ENCODE measurements at regions not wholly inside any gene's neighbourhood (a gene's known extent, or its start where the extent isn't known, plus 50 kb on each side); places are given as distances from the start of the nearest gene placed in this dataset.

GRCh38 chr1:232274999-232275710, 354.8 kb downstream of the SIPA1L2 start:
- H3K4me3 Mint-ChIP-seq: no peak overlapping the region
- no peaks in the 10 kb centered on the region for H3K9me3 ChIP-seq (ENCODE audit: control insufficient read depth in 1 of 2, insufficient read depth in 1 of 2, low read length in 2 of 2)
- H3K9me3 Mint-ChIP-seq: no peaks in the 10 kb centered on the region
- H3K27ac ChIP-seq (ENCODE audit: low read depth in 1 of 2, low read length in 2 of 2): no peak overlapping the region
- H3K4me3 ChIP-seq (ENCODE audit: low read length): no peak overlapping the region
- no peak overlapping the region for H3K27ac Mint-ChIP-seq
- H3K36me3 ChIP-seq (ENCODE audit: insufficient read depth, low read length): no peaks in the 10 kb centered on the region
- DNase-seq: no peak
- peaks cover 2 to 5% of the 10 kb centered on the region in 2 experiments for H3K27me3 ChIP-seq (ENCODE audit: control insufficient read depth in 1 of 2, insufficient read depth in 2 of 2, low read length in 2 of 2)
- H3K36me3 Mint-ChIP-seq (ENCODE audit: low read depth): no peaks in the 10 kb centered on the region
- no peaks in the 10 kb centered on the region for H3K4me1 Mint-ChIP-seq (ENCODE audit: low read depth)
- no peak for TF ChIP-seq CTCF (IDR thresholded peaks at IDR 0.05)
- H3K27me3 Mint-ChIP-seq: peaks cover 8% of the 10 kb centered on the region
- no peaks in the 10 kb centered on the region for H3K4me1 ChIP-seq (ENCODE audit: insufficient read depth, low read length)
- intact Hi-C loops (cut with DNase I, micrococcal nuclease): no loop called here
- no peak for ATAC-seq (ENCODE audit: poor library complexity)
- POLR2A ChIA-PET: no interaction called here
- CTCF ChIA-PET: interaction anchor here (0.6 kb wide), 1 partner anchor 178 kb away, joined by 3 read pairs; no protein-coding TSS in a partner anchor

GRCh38 chr1:232274236-232274855, 355.6 kb downstream of the SIPA1L2 start:
- no peak for DNase-seq

GRCh38 chr1:232273011-232273410, 356.9 kb downstream of the SIPA1L2 start:
- Mint-ChIP-seq H3K4me3 (no peak overlapping the region), H3K4me1 (ENCODE audit: low read depth) (no peaks in the 10 kb centered on the region), H3K36me3 (ENCODE audit: low read depth) (no peaks in the 10 kb centered on the region), H3K9me3 (no peaks in the 10 kb centered on the region), H3K27me3 (peaks cover 8% of the 10 kb centered on the region), H3K27ac (no peak overlapping the region)
- no peaks in the 10 kb centered on the region for H3K36me3 ChIP-seq (ENCODE audit: insufficient read depth, low read length)
- no peak overlapping the region for H3K27ac ChIP-seq (ENCODE audit: low read depth in 1 of 2, low read length in 2 of 2)
- H3K4me3 ChIP-seq (ENCODE audit: low read length): no peak overlapping the region
- CTCF ChIA-PET: no interaction called here
- ATAC-seq (ENCODE audit: poor library complexity) (no peak), DNase-seq (no peak)
- H3K9me3 ChIP-seq (ENCODE audit: control insufficient read depth in 1 of 2, insufficient read depth in 1 of 2, low read length in 2 of 2): no peaks in the 10 kb centered on the region
- TF ChIP-seq CTCF (IDR thresholded peaks at IDR 0.05): no peak
- peaks cover 2 to 5% of the 10 kb centered on the region in 2 experiments for H3K27me3 ChIP-seq (ENCODE audit: control insufficient read depth in 1 of 2, insufficient read depth in 2 of 2, low read length in 2 of 2)
- intact Hi-C loops (cut with DNase I, micrococcal nuclease): no loop called here
- POLR2A ChIA-PET: no interaction called here
- no peaks in the 10 kb centered on the region for H3K4me1 ChIP-seq (ENCODE audit: insufficient read depth, low read length)

More at GRCh38 chr1:232274236-232274855, 355.6 kb downstream of the SIPA1L2 start:
- no peaks in the 10 kb centered on the region for H3K9me3 Mint-ChIP-seq
- H3K36me3 ChIP-seq (ENCODE audit: insufficient read depth, low read length): no peaks in the 10 kb centered on the region
- POLR2A ChIA-PET: no interaction called here
- no peaks in the 10 kb centered on the region for H3K36me3 Mint-ChIP-seq (ENCODE audit: low read depth)
- H3K9me3 ChIP-seq (ENCODE audit: control insufficient read depth in 1 of 2, insufficient read depth in 1 of 2, low read length in 2 of 2): no peaks in the 10 kb centered on the region
- no peak overlapping the region for H3K27ac ChIP-seq (ENCODE audit: low read depth in 1 of 2, low read length in 2 of 2)
- TF ChIP-seq CTCF (IDR thresholded peaks at IDR 0.05): no peak
- no peaks in the 10 kb centered on the region for H3K4me1 Mint-ChIP-seq (ENCODE audit: low read depth)
- H3K4me3 ChIP-seq (ENCODE audit: low read length): no peak overlapping the region
- H3K4me3 Mint-ChIP-seq: no peak overlapping the region
- H3K27me3 Mint-ChIP-seq: peaks cover 8% of the 10 kb centered on the region
- H3K27ac Mint-ChIP-seq: no peak overlapping the region
- H3K27me3 ChIP-seq (ENCODE audit: control insufficient read depth in 1 of 2, insufficient read depth in 2 of 2, low read length in 2 of 2): peaks cover 2 to 5% of the 10 kb centered on the region in 2 experiments
- CTCF ChIA-PET: no interaction called here
- no peak for ATAC-seq (ENCODE audit: poor library complexity)
- intact Hi-C loops (cut with DNase I, micrococcal nuclease): no loop called here
- H3K4me1 ChIP-seq (ENCODE audit: insufficient read depth, low read length): no peaks in the 10 kb centered on the region
